ENCODE measurements at regions not wholly inside any gene's neighbourhood (a gene's known extent, or its start where the extent isn't known, plus 50 kb on each side); places are given as distances from the start of the nearest gene placed in this dataset.

DNA sequence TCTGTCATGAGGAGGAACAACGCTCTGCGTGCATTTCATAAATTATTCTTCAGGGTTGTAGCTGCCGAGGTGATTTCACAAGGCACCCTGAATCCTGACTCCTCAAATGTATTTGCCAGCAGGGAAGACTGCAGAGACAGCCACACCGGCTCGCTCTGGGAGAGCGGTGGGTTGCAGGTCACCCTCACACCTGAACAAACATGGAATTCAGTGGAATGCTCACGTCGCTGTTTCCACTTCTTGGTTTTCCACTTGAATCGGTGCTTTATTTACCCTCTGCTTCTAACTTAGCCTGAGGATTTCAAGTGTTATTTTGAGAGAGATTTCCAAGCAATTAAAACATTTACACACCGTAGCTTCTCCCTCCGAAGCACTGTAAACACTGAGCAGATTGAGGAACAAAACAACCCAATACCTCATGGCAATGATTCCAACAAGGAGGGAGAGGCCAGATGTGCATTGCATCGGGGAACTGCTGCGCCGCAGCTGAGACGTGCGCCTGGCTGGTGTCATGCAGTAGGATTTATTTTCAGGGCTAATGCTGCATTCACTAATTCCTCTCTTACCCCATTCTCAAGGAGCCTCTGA is 59.5 kb upstream of the GGTLC1 start:
- Histone ChIP-seq H3K27ac (ENCODE audit: low read length) (no peak overlapping the region), H3K4me1 (ENCODE audit: insufficient read depth, low read length) (peaks cover 7% of the 10 kb centered on the region), H3K4me2 (ENCODE audit: low read length) (no peak overlapping the region), H4K20me1 (ENCODE audit: low read length) (no peaks in the 10 kb centered on the region), H3K9me2 (replicated peaks; ENCODE audit: low read length) (no peaks in the 10 kb centered on the region), H3K27me3 (ENCODE audit: low read length) (no peaks in the 10 kb centered on the region), H3K79me2 (ENCODE audit: low read length) (no peaks in the 10 kb centered on the region), H3K9ac (ENCODE audit: low read length) (no peak overlapping the region), H3K36me3 (ENCODE audit: low read depth, low read length) (no peaks in the 10 kb centered on the region), H3K9me3 (ENCODE audit: low read length) (no peaks in the 10 kb centered on the region), H3K4me3 (ENCODE audit: low read length) (no peak overlapping the region), H2AFZ (ENCODE audit: low read length) (no peak overlapping the region), H3F3A (ENCODE audit: low read length, unreplicated experiment) (no peaks in the 10 kb centered on the region)
- intact Hi-C loops (cut with micrococcal nuclease): no loop called here
- CTCF ChIA-PET: no interaction called here
- no peak for DNase-seq
- no TSS peak for BruUV-seq (replicated peaks)
- ATAC-seq: no peak
- TF ChIP-seq, protein P1, sequence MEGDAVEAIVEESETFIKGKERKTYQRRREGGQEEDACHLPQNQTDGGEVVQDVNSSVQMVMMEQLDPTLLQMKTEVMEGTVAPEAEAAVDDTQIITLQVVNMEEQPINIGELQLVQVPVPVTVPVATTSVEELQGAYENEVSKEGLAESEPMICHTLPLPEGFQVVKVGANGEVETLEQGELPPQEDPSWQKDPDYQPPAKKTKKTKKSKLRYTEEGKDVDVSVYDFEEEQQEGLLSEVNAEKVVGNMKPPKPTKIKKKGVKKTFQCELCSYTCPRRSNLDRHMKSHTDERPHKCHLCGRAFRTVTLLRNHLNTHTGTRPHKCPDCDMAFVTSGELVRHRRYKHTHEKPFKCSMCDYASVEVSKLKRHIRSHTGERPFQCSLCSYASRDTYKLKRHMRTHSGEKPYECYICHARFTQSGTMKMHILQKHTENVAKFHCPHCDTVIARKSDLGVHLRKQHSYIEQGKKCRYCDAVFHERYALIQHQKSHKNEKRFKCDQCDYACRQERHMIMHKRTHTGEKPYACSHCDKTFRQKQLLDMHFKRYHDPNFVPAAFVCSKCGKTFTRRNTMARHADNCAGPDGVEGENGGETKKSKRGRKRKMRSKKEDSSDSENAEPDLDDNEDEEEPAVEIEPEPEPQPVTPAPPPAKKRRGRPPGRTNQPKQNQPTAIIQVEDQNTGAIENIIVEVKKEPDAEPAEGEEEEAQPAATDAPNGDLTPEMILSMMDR (conservative IDR thresholded peaks at IDR 0.05; ENCODE audit: low read depth, low read length): no peak
- POLR2A ChIA-PET (ENCODE audit: unreplicated experiment): no interaction called here

DNA sequence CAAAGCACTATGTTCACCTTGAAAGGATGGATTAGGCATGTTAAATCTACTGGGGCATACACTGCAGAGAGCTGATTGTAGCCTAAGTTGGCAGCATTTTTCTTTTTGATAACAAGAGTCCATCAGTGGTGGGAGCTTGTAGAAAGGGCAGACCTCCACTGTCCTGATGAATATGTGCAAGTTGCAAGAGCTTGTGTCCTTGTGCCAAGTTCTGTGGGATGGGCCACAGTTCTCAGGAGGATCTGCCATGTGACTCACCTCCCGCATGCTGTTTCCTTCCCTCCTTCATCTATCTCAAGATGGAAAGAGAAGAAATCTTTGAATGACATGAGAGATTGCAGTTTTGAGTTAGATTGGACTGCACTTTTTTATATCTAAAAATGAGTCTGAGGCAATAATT is 58.3 kb upstream of the GGTLC1 start:
- Histone ChIP-seq H3K79me2 (ENCODE audit: low read length) (no peaks in the 10 kb centered on the region), H3K4me1 (ENCODE audit: insufficient read depth, low read length) (peaks cover 9% of the 10 kb centered on the region), H3K9me2 (replicated peaks; ENCODE audit: low read length) (no peaks in the 10 kb centered on the region), H3K9ac (ENCODE audit: low read length) (no peak overlapping the region), H4K20me1 (ENCODE audit: low read length) (no peaks in the 10 kb centered on the region), H2AFZ (ENCODE audit: low read length) (no peak overlapping the region), H3K27ac (ENCODE audit: low read length) (no peak overlapping the region), H3K9me3 (ENCODE audit: low read length) (no peaks in the 10 kb centered on the region), H3K36me3 (ENCODE audit: low read depth, low read length) (no peaks in the 10 kb centered on the region), H3K27me3 (ENCODE audit: low read length) (no peaks in the 10 kb centered on the region), H3F3A (ENCODE audit: low read length, unreplicated experiment) (no peaks in the 10 kb centered on the region), H3K4me2 (ENCODE audit: low read length) (no peak overlapping the region), H3K4me3 (ENCODE audit: low read length) (no peak overlapping the region)
- DNase-seq (no peak), ATAC-seq (no peak)
- TF ChIP-seq, protein P1 (conservative IDR thresholded peaks at IDR 0.05; ENCODE audit: low read depth, low read length): no peak
- TF ChIP-seq EZH2phosphoT487 (IDR thresholded peaks at IDR 0.05; ENCODE audit: borderline replicate concordance, low read length) (no peak), EZH2 (IDR thresholded peaks at IDR 0.05; ENCODE audit: low read length, unreplicated experiment) (no peak)
- intact Hi-C loops (cut with micrococcal nuclease): no loop called here
- POLR2A ChIA-PET (ENCODE audit: unreplicated experiment): no interaction called here
- CTCF ChIA-PET: no interaction called here
- BruUV-seq (replicated peaks): no TSS peak

DNA sequence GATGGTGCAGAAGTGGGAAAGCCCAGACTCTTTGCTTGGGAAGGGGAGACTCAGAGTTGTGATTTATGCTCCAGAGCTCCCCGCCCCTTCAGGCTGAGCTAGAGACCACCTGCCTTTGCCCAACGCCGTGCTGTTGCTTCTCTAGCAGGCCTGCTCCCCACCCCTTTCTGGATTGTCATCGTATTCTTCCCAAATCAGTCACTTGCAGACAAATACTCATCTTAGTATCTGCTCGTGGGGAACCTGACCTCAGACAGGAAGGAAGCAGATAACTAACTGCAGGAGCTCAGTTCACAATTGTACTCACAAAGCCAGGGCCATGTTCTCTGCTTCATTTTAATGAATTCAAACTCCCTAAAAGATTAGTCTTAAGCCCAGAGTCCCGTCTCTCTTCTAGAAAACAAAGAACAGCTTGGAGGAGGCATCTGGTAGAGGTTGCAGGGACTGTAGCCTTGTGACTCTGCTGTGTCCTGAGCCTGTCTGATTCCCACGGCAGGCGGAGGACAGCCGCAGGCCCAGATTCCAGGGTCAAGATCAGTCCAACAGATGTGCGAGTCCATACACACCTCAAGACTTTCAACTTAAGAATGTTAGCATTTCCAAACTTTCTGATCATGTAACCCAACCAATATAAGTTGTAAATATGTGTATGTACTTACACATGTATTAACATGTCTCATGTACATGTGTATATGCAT is 57.2 kb upstream of the GGTLC1 start:
- Histone ChIP-seq H3K4me1 (ENCODE audit: insufficient read depth, low read length) (peaks cover 9% of the 10 kb centered on the region), H3K27me3 (ENCODE audit: low read length) (no peaks in the 10 kb centered on the region), H3K9ac (ENCODE audit: low read length) (no peak overlapping the region), H3K4me3 (ENCODE audit: low read length) (no peak overlapping the region), H3K79me2 (ENCODE audit: low read length) (no peaks in the 10 kb centered on the region), H3K9me2 (replicated peaks; ENCODE audit: low read length) (no peaks in the 10 kb centered on the region), H3F3A (ENCODE audit: low read length, unreplicated experiment) (no peaks in the 10 kb centered on the region), H3K9me3 (ENCODE audit: low read length) (no peaks in the 10 kb centered on the region), H4K20me1 (ENCODE audit: low read length) (no peaks in the 10 kb centered on the region), H3K36me3 (ENCODE audit: low read depth, low read length) (no peaks in the 10 kb centered on the region), H3K27ac (ENCODE audit: low read length) (no peak overlapping the region), H2AFZ (ENCODE audit: low read length) (no peak overlapping the region), H3K4me2 (ENCODE audit: low read length) (no peak overlapping the region)
- intact Hi-C loops (cut with micrococcal nuclease): no loop called here
- no peak for DNase-seq
- BruUV-seq (replicated peaks): no TSS peak
- CTCF ChIA-PET: no interaction called here
- POLR2A ChIA-PET (ENCODE audit: unreplicated experiment): no interaction called here
- ATAC-seq: no peak
- TF ChIP-seq EZH2 (IDR thresholded peaks at IDR 0.05; ENCODE audit: low read length, unreplicated experiment) (no peak), EZH2phosphoT487 (IDR thresholded peaks at IDR 0.05; ENCODE audit: borderline replicate concordance, low read length) (no peak)
- TF ChIP-seq, protein P1 (conservative IDR thresholded peaks at IDR 0.05; ENCODE audit: low read depth, low read length): no peak
